WTC11 (cell line): ENCODE measurements at regions not wholly inside any gene's neighbourhood (a gene's known extent, or its start where the extent isn't known, plus 50 kb on each side); places are given as distances from the start of the nearest gene placed in this dataset.

ENCODE experiments used
- ATAC-seq: fragments of 200-7000 bp; cut with Tn5 transposase; 2 replicates; pipeline ENCODE4 v1.10.0; 2021; ENCODE audit warnings: mild to moderate bottlenecking, moderate library complexity
- CTCF ChIA-PET: fragments of 300-600 bp; sonication (Branson Sonifier 250); formaldehyde crosslinking; loops from one replicate; lab custom pipeline; 2021; ENCODE audit warnings: antibody characterized with exemption; lab: Charles Lee
- POLR2A ChIA-PET: fragments of 350-600 bp; sonication (Branson Sonifier 250); formaldehyde crosslinking; loops from one replicate; lab custom pipeline; 2021; ENCODE audit warnings: antibody characterized with exemption; lab: Charles Lee
- DNase-seq: peaks from one replicate; pipeline ENCODE4 v3.0.0; 2021; ENCODE audit warnings: low spot score
- H3K27ac Mint-ChIP-seq: 2 replicates; pipeline ENCODE4 v1.8.0; 2021; ENCODE audit warnings: mixed read lengths
- H3K27me3 Mint-ChIP-seq: 2 replicates; pipeline ENCODE4 v1.8.0; 2021; ENCODE audit warnings: low read depth, mild to moderate bottlenecking, moderate library complexity, mixed read lengths
- H3K36me3 Mint-ChIP-seq: 2 replicates; pipeline ENCODE4 v1.8.0; 2021; ENCODE audit warnings: mixed read lengths
- H3K4me1 Mint-ChIP-seq: 2 replicates; pipeline ENCODE4 v1.8.0; 2022; ENCODE audit warnings: mixed read lengths
- H3K4me3 Mint-ChIP-seq: 2 replicates; pipeline ENCODE4 v1.8.0; 2021; ENCODE audit warnings: mild to moderate bottlenecking, moderate library complexity, mixed read lengths
- H3K9me3 Mint-ChIP-seq: 2 replicates; pipeline ENCODE4 v1.8.0; 2021; ENCODE audit warnings: mixed read lengths
- ATF1 ChIP-seq: sonication (generic); formaldehyde crosslinking; IDR thresholded peaks from 2 replicates; pipeline ENCODE4 v1.8.1; 2023; ENCODE audit warnings: mild to moderate bottlenecking, moderate library complexity, missing genetic modification reagents
- CREB1 ChIP-seq: sonication (generic); formaldehyde crosslinking; IDR thresholded peaks from 2 replicates; pipeline ENCODE4 v1.8.0; 2023; ENCODE audit warnings: mild to moderate bottlenecking, missing genetic modification reagents
- FOXJ3 ChIP-seq: sonication (generic); formaldehyde crosslinking; IDR thresholded peaks from 2 replicates; pipeline ENCODE4 v1.9.0; 2021; ENCODE audit warnings: missing genetic modification reagents, mild to moderate bottlenecking, borderline replicate concordance
- FOXK1 ChIP-seq: sonication (generic); formaldehyde crosslinking; IDR thresholded peaks from 2 replicates; pipeline ENCODE4 v1.8.0; 2022; ENCODE audit warnings: mild to moderate bottlenecking, moderate library complexity, missing genetic modification reagents
- IRF2 ChIP-seq: sonication (generic); formaldehyde crosslinking; IDR thresholded peaks from 2 replicates; pipeline ENCODE4 v1.8.0; 2022; ENCODE audit warnings: low read depth, missing genetic modification reagents, borderline replicate concordance
- JAZF1 ChIP-seq: fragments of 250-450 bp; sonication (Bioruptor Pico); IDR thresholded peaks from 2 replicates; pipeline ENCODE4 v1.9.0; 2021; ENCODE audit warnings: moderate library complexity, mild to moderate bottlenecking, inconsistent platforms
- MXD4 ChIP-seq: fragments of 250-450 bp; sonication (Bioruptor Pico); IDR thresholded peaks from 2 replicates; pipeline ENCODE4 v1.8.0; 2021; ENCODE audit warnings: mild to moderate bottlenecking, moderate library complexity, borderline replicate concordance
- NR3C1 ChIP-seq: sonication (generic); formaldehyde crosslinking; conservative IDR thresholded peaks from 2 replicates; pipeline ENCODE4 v1.8.1; 2023; ENCODE audit warnings: low read depth, mild to moderate bottlenecking, missing genetic modification reagents
- SP1 ChIP-seq: sonication (generic); formaldehyde crosslinking; conservative IDR thresholded peaks from 2 replicates; pipeline ENCODE4 v1.8.1; 2022; ENCODE audit warnings: missing genetic modification reagents
- USF2 ChIP-seq: sonication (generic); formaldehyde crosslinking; IDR thresholded peaks from 2 replicates; pipeline ENCODE4 v1.8.1; 2023; ENCODE audit warnings: mild to moderate bottlenecking, missing genetic modification reagents, moderate library complexity
- ZBTB21 ChIP-seq: sonication (generic); formaldehyde crosslinking; IDR thresholded peaks from 2 replicates; pipeline ENCODE4 v1.8.1; 2023; ENCODE audit warnings: mild to moderate bottlenecking, missing genetic modification reagents, borderline replicate concordance
- ZNF232 ChIP-seq: sonication (generic); formaldehyde crosslinking; IDR thresholded peaks from 2 replicates; pipeline ENCODE4 v1.8.0; 2022; ENCODE audit warnings: mild to moderate bottlenecking, missing genetic modification reagents
- ZNF425 ChIP-seq: fragments of 250-450 bp; sonication (Bioruptor Pico); conservative IDR thresholded peaks from 2 replicates; pipeline ENCODE4 v1.9.0; 2021; ENCODE audit warnings: mild to moderate bottlenecking
- TF ChIP-seq, protein P1 (sequence below): fragments of 250-450 bp; sonication (Bioruptor Pico); IDR thresholded peaks from 2 replicates; pipeline ENCODE4 v1.8.0; 2021; ENCODE audit warnings: mild to moderate bottlenecking
- TF ChIP-seq, protein P2 (sequence below): sonication (generic); formaldehyde crosslinking; IDR thresholded peaks from 2 replicates; pipeline ENCODE4 v1.8.0; 2022; ENCODE audit warnings: mild to moderate bottlenecking, missing genetic modification reagents
- TF ChIP-seq, protein P3 (sequence below): sonication (generic); formaldehyde crosslinking; IDR thresholded peaks from 2 replicates; pipeline ENCODE4 v1.8.1; 2023; ENCODE audit warnings: mild to moderate bottlenecking, missing genetic modification reagents, moderate library complexity
- TF ChIP-seq, protein P4 (sequence below): sonication (generic); formaldehyde crosslinking; IDR thresholded peaks from 2 replicates; pipeline ENCODE4 v1.8.1; 2023; ENCODE audit warnings: mild to moderate bottlenecking, missing genetic modification reagents, borderline replicate concordance

DNA sequence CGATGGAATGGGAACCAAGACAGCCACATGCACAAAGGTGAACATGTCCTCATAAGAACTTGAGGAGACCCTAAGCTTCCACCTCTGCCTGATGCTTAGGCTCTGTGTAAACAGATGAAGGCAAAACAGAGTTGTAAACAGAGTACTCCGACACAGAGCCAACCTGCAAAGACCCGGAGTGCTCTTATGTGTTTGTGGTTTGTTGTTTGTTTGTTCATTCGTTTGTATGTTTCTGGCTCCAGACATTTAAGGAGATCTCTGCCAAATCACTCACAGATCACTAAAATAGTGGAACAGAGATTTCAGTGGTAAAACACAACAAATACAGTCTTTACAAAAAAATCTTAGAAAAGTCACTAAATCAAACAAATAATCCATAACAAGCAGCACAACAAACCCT is 294.9 kb downstream of the EIPR1 start:
- peaks cover 5% of the 10 kb centered on the region; the same call in 1 of the 2 replicates for H3K27me3 Mint-ChIP-seq
- ATAC-seq = no peak
- DNase-seq = no peak
- ChIA-PET POLR2A (no interaction called here), CTCF (no interaction called here)
- H3K4me1 Mint-ChIP-seq = no peaks in the 10 kb centered on the region
- peaks cover 24% of the 10 kb centered on the region for H3K9me3 Mint-ChIP-seq
- H3K4me3 Mint-ChIP-seq = no peak overlapping the region
- TF ChIP-seq, protein P1, sequence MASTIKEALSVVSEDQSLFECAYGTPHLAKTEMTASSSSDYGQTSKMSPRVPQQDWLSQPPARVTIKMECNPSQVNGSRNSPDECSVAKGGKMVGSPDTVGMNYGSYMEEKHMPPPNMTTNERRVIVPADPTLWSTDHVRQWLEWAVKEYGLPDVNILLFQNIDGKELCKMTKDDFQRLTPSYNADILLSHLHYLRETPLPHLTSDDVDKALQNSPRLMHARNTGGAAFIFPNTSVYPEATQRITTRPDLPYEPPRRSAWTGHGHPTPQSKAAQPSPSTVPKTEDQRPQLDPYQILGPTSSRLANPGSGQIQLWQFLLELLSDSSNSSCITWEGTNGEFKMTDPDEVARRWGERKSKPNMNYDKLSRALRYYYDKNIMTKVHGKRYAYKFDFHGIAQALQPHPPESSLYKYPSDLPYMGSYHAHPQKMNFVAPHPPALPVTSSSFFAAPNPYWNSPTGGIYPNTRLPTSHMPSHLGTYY (CRISPR knock-in tag) = no peak
- TF ChIP-seq SP1 (CRISPR knock-in tag) = no peak
- TF ChIP-seq, protein P2, sequence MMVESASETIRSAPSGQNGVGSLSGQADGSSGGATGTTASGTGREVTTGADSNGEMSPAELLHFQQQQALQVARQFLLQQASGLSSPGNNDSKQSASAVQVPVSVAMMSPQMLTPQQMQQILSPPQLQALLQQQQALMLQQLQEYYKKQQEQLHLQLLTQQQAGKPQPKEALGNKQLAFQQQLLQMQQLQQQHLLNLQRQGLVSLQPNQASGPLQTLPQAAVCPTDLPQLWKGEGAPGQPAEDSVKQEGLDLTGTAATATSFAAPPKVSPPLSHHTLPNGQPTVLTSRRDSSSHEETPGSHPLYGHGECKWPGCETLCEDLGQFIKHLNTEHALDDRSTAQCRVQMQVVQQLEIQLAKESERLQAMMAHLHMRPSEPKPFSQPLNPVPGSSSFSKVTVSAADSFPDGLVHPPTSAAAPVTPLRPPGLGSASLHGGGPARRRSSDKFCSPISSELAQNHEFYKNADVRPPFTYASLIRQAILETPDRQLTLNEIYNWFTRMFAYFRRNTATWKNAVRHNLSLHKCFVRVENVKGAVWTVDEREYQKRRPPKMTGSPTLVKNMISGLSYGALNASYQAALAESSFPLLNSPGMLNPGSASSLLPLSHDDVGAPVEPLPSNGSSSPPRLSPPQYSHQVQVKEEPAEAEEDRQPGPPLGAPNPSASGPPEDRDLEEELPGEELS (CRISPR knock-in tag) = no peak
- TF ChIP-seq FOXK1 = no peak
- TF ChIP-seq, protein P3, sequence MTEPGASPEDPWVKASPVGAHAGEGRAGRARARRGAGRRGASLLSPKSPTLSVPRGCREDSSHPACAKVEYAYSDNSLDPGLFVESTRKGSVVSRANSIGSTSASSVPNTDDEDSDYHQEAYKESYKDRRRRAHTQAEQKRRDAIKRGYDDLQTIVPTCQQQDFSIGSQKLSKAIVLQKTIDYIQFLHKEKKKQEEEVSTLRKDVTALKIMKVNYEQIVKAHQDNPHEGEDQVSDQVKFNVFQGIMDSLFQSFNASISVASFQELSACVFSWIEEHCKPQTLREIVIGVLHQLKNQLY (CRISPR knock-in tag) = no peak
- no peak for TF ChIP-seq IRF2 (CRISPR knock-in tag)
- TF ChIP-seq JAZF1 (CRISPR knock-in tag) = no peak
- no peak for TF ChIP-seq NR3C1 (CRISPR knock-in tag)
- no peak for TF ChIP-seq MXD4 (CRISPR knock-in tag)
- TF ChIP-seq ZBTB21 = no peak
- no peaks in the 10 kb centered on the region for H3K36me3 Mint-ChIP-seq
- no peak overlapping the region for H3K27ac Mint-ChIP-seq

DNA sequence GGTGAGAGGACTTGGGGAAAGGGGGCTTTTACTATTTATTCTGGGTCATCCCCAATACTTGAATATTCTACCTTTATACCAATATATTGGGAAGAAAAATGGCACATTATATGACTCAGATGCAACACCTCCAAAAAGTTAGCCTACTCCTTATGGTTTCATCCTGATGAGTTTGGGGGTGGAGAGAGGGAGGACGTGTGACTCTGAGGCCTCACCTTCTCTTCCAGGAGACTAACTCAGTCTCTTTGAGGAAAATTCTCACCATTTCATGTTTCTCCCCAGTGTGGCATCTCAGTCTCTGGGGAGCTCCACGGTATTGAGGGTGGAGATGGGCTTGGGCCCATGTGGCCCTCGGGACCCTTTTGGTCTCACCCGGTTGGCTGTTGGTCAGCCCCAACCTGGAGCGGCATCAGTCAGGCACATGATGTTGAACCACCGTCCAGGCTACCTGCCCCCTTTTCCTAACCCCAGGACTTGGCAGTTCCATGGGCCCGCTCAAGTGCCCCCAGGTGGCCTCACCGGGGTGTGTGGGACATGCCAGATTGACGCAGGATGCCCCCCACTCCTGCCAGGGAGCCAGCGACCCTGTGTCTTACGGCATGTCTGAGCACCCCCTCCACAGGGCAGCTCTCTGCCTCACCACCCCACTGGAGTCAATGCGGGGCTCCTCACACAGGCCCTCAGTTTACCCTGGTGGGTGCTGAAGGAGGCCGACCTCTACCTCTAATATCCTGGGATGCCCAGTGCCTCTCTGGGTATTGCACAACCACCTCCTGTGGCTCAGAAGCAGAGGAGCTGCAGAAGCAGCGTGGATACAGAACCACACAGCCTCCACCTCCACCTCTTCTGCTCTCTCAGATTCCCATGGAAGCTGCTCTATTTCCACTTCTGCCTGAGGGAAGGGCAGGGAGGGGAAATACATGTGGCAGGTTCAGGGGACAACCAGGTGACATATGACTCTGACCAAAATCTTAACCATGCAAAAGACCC is 297.4 kb downstream of the EIPR1 start:
- TF ChIP-seq ZNF425 (CRISPR knock-in tag) = no peak
- TF ChIP-seq USF2 (CRISPR knock-in tag) = no peak
- no peak for TF ChIP-seq ZNF232 (CRISPR knock-in tag)
- TF ChIP-seq FOXJ3 (CRISPR knock-in tag) = no peak
- TF ChIP-seq, protein P4, sequence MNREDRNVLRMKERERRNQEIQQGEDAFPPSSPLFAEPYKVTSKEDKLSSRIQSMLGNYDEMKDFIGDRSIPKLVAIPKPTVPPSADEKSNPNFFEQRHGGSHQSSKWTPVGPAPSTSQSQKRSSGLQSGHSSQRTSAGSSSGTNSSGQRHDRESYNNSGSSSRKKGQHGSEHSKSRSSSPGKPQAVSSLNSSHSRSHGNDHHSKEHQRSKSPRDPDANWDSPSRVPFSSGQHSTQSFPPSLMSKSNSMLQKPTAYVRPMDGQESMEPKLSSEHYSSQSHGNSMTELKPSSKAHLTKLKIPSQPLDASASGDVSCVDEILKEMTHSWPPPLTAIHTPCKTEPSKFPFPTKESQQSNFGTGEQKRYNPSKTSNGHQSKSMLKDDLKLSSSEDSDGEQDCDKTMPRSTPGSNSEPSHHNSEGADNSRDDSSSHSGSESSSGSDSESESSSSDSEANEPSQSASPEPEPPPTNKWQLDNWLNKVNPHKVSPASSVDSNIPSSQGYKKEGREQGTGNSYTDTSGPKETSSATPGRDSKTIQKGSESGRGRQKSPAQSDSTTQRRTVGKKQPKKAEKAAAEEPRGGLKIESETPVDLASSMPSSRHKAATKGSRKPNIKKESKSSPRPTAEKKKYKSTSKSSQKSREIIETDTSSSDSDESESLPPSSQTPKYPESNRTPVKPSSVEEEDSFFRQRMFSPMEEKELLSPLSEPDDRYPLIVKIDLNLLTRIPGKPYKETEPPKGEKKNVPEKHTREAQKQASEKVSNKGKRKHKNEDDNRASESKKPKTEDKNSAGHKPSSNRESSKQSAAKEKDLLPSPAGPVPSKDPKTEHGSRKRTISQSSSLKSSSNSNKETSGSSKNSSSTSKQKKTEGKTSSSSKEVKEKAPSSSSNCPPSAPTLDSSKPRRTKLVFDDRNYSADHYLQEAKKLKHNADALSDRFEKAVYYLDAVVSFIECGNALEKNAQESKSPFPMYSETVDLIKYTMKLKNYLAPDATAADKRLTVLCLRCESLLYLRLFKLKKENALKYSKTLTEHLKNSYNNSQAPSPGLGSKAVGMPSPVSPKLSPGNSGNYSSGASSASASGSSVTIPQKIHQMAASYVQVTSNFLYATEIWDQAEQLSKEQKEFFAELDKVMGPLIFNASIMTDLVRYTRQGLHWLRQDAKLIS (CRISPR knock-in tag) = no peak
- no peak for TF ChIP-seq ATF1 (CRISPR knock-in tag)
- TF ChIP-seq CREB1 (CRISPR knock-in tag) = no peak
- H3K27me3 Mint-ChIP-seq = peaks cover 1% of the 10 kb centered on the region; the same call in 1 of the 2 replicates
- ATAC-seq (no peak), DNase-seq (no peak)
- H3K4me3 Mint-ChIP-seq = no peak overlapping the region
- H3K9me3 Mint-ChIP-seq = peaks cover 15% of the 10 kb centered on the region
- ChIA-PET CTCF (no interaction called here), POLR2A (no interaction called here)
- H3K27ac Mint-ChIP-seq = no peak overlapping the region
- peaks cover 5% of the 10 kb centered on the region; the same call in 1 of the 2 replicates for H3K4me1 Mint-ChIP-seq
- no peaks in the 10 kb centered on the region for H3K36me3 Mint-ChIP-seq
